Hippocampal formation (tissue), 2 donors: ENCODE measurements at regions not wholly inside any gene's neighbourhood (a gene's known extent, or its start where the extent isn't known, plus 50 kb on each side); places are given as distances from the start of the nearest gene placed in this dataset.
"Not testable (repeated sequence)": the region's sequence is repeated elsewhere in the genome, so short reads cannot be mapped to it uniquely, and the experiment has no call there.

Experiments used
- DNase-seq, 2 donors: peaks; one replicate each; lab custom pipeline; 2025; lab: John Stamatoyannopoulos, UW

GRCh38 chr1:60950224-60951063, 131.9 kb upstream of the NFIA start:
- DNase-seq, result no peak

GRCh38 chr1:60949826-60950197, 132.5 kb upstream of the NFIA start:
- DNase-seq, result no peak

- DNase-seq, result no peak
Observed at GRCh38 chr1:60949154-60949825, 133.1 kb upstream of the NFIA start.

GRCh38 chr1:60948486-60948885, 133.9 kb upstream of the NFIA start:
- no peak for DNase-seq

- DNase-seq, result no peak
Observed at GRCh38 chr1:60947367-60947766, 135.0 kb upstream of the NFIA start.

- no peak for DNase-seq
Observed at GRCh38 chr1:60942896-60943638, 139.3 kb upstream of the NFIA start.

GRCh38 chr1:60942291-60942690, 140.1 kb upstream of the NFIA start:
- DNase-seq, result no peak

GRCh38 chr1:60940685-60941084, 141.7 kb upstream of the NFIA start:
- DNase-seq, result not testable (repeated sequence)

GRCh38 chr1:60937720-60938119, 144.6 kb upstream of the NFIA start:
- no peak for DNase-seq

- DNase-seq, result no peak
Observed at GRCh38 chr1:60936591-60937342, 145.6 kb upstream of the NFIA start.

GRCh38 chr1:60936163-60936562, 146.2 kb upstream of the NFIA start:
- no peak for DNase-seq

GRCh38 chr1:60935599-60936110, 146.7 kb upstream of the NFIA start:
- DNase-seq, result no peak

- no peak for DNase-seq
Observed at GRCh38 chr1:60930130-60930529, 152.2 kb upstream of the NFIA start.

GRCh38 chr1:60924964-60925798, 157.2 kb upstream of the NFIA start:
- no peak for DNase-seq

GRCh38 chr1:60924165-60924564, 158.2 kb upstream of the NFIA start:
- no peak for DNase-seq

- DNase-seq, result no peak
Observed at GRCh38 chr1:60923389-60924087, 158.8 kb upstream of the NFIA start.

GRCh38 chr1:60922304-60922703, 160.1 kb upstream of the NFIA start:
- no peak for DNase-seq

- no peak for DNase-seq
Observed at GRCh38 chr1:60921175-60921574, 161.2 kb upstream of the NFIA start.

GRCh38 chr1:60920561-60920960, 161.8 kb upstream of the NFIA start:
- DNase-seq, result no peak

GRCh38 chr1:60918867-60919266, 163.5 kb upstream of the NFIA start:
- DNase-seq, result no peak
